WTC11 (cell line): ENCODE measurements at regions not wholly inside any gene's neighbourhood (a gene's known extent, or its start where the extent isn't known, plus 50 kb on each side); places are given as distances from the start of the nearest gene placed in this dataset.

ENCODE experiments used
- ATAC-seq: fragments of 200-7000 bp; cut with Tn5 transposase; 2 replicates; pipeline ENCODE4 v1.10.0; 2021; ENCODE audit warnings: mild to moderate bottlenecking, moderate library complexity
- CTCF ChIA-PET: fragments of 300-600 bp; sonication (Branson Sonifier 250); formaldehyde crosslinking; loops from one replicate; lab custom pipeline; 2021; ENCODE audit warnings: antibody characterized with exemption; lab: Charles Lee
- POLR2A ChIA-PET: fragments of 350-600 bp; sonication (Branson Sonifier 250); formaldehyde crosslinking; loops from one replicate; lab custom pipeline; 2021; ENCODE audit warnings: antibody characterized with exemption; lab: Charles Lee
- DNase-seq: peaks from one replicate; pipeline ENCODE4 v3.0.0; 2021; ENCODE audit warnings: low spot score
- H3K27ac Mint-ChIP-seq: 2 replicates; pipeline ENCODE4 v1.8.0; 2021; ENCODE audit warnings: mixed read lengths
- H3K27me3 Mint-ChIP-seq: 2 replicates; pipeline ENCODE4 v1.8.0; 2021; ENCODE audit warnings: low read depth, mild to moderate bottlenecking, moderate library complexity, mixed read lengths
- H3K36me3 Mint-ChIP-seq: 2 replicates; pipeline ENCODE4 v1.8.0; 2021; ENCODE audit warnings: mixed read lengths
- H3K4me1 Mint-ChIP-seq: 2 replicates; pipeline ENCODE4 v1.8.0; 2022; ENCODE audit warnings: mixed read lengths
- H3K4me3 Mint-ChIP-seq: 2 replicates; pipeline ENCODE4 v1.8.0; 2021; ENCODE audit warnings: mild to moderate bottlenecking, moderate library complexity, mixed read lengths
- H3K9me3 Mint-ChIP-seq: 2 replicates; pipeline ENCODE4 v1.8.0; 2021; ENCODE audit warnings: mixed read lengths
- ATF2 ChIP-seq: sonication (generic); formaldehyde crosslinking; IDR thresholded peaks from 2 replicates; pipeline ENCODE4 v1.8.1; 2022; ENCODE audit warnings: low read depth, missing genetic modification reagents, borderline replicate concordance
- HMGA2 ChIP-seq: fragments of 250-450 bp; sonication (Bioruptor Pico); IDR thresholded peaks from 2 replicates; pipeline ENCODE4 v1.4.0; 2021; ENCODE audit warnings: mild to moderate bottlenecking, moderate library complexity
- SOX15 ChIP-seq: fragments of 250-450 bp; sonication (Bioruptor Pico); IDR thresholded peaks from 2 replicates; pipeline ENCODE4 v1.9.0; 2021; ENCODE audit warnings: mild to moderate bottlenecking
- SP1 ChIP-seq: sonication (generic); formaldehyde crosslinking; conservative IDR thresholded peaks from 2 replicates; pipeline ENCODE4 v1.8.1; 2022; ENCODE audit warnings: missing genetic modification reagents
- STAT6 ChIP-seq: sonication (generic); formaldehyde crosslinking; conservative IDR thresholded peaks from 2 replicates; pipeline ENCODE4 v1.8.1; 2023; ENCODE audit warnings: mild to moderate bottlenecking, low read depth, missing genetic modification reagents, moderate library complexity
- TP53 ChIP-seq: sonication (generic); formaldehyde crosslinking; IDR thresholded peaks from 2 replicates; pipeline ENCODE4 v1.8.1; 2023; ENCODE audit warnings: mild to moderate bottlenecking, missing genetic modification reagents
- ZNF219 ChIP-seq: sonication (generic); formaldehyde crosslinking; IDR thresholded peaks from 2 replicates; pipeline ENCODE4 v1.8.0; 2023; ENCODE audit warnings: missing genetic modification reagents, mild to moderate bottlenecking, borderline replicate concordance
- ZNF232 ChIP-seq: sonication (generic); formaldehyde crosslinking; IDR thresholded peaks from 2 replicates; pipeline ENCODE4 v1.8.0; 2022; ENCODE audit warnings: mild to moderate bottlenecking, missing genetic modification reagents
- ZNF281 ChIP-seq: sonication (generic); formaldehyde crosslinking; IDR thresholded peaks from 2 replicates; pipeline ENCODE4 v1.8.0; 2023; ENCODE audit warnings: mild to moderate bottlenecking, missing genetic modification reagents
- ZNF416 ChIP-seq: fragments of 250-450 bp; sonication (Bioruptor Pico); IDR thresholded peaks from 2 replicates; pipeline ENCODE4 v1.9.0; 2021; ENCODE audit warnings: mild to moderate bottlenecking, inconsistent platforms
- ZNF425 ChIP-seq: fragments of 250-450 bp; sonication (Bioruptor Pico); conservative IDR thresholded peaks from 2 replicates; pipeline ENCODE4 v1.9.0; 2021; ENCODE audit warnings: mild to moderate bottlenecking
- ZNF532 ChIP-seq: fragments of 250-450 bp; sonication (Bioruptor Pico); IDR thresholded peaks from 2 replicates; pipeline ENCODE4 v1.9.0; 2021; ENCODE audit warnings: mild to moderate bottlenecking, borderline replicate concordance

GRCh38 chr10:71133710-71134686, 78.4 kb upstream of the UNC5B start:
- no peak for ATAC-seq
- Mint-ChIP-seq H3K4me1 (peaks cover 27% of the 10 kb centered on the region), H3K9me3 (no peaks in the 10 kb centered on the region), H3K4me3 (no peak overlapping the region), H3K27me3 (peaks cover 2% of the 10 kb centered on the region; the same call in 1 of the 2 replicates), H3K36me3 (no peaks in the 10 kb centered on the region), H3K27ac (no peak overlapping the region)
- TF ChIP-seq ATF2, result no peak
- no peak for TF ChIP-seq ZNF425 (CRISPR knock-in tag)
- TF ChIP-seq TP53, result no peak
- no peak for TF ChIP-seq ZNF416 (CRISPR knock-in tag)
- no peak for TF ChIP-seq SOX15 (CRISPR knock-in tag)
- no peak for TF ChIP-seq ZNF281 (CRISPR knock-in tag)
- TF ChIP-seq ZNF532 (CRISPR knock-in tag), result no peak
- no peak for TF ChIP-seq SP1 (CRISPR knock-in tag)
- no peak for TF ChIP-seq STAT6
- TF ChIP-seq ZNF232 (CRISPR knock-in tag), result no peak
- TF ChIP-seq ZNF219 (CRISPR knock-in tag), result no peak
- TF ChIP-seq HMGA2 (CRISPR knock-in tag), result no peak
- no peak for DNase-seq
- CTCF ChIA-PET, result interaction anchor here (0.6 to 1.7 kb wide), 9 partner anchors 8 to 231 kb away, joined by 3 to 7 read pairs (median 4); no protein-coding TSS in a partner anchor
- POLR2A ChIA-PET, result no interaction called here
